Glomerular endothelial cell (primary cell): ENCODE measurements at regions not wholly inside any gene's neighbourhood (a gene's known extent, or its start where the extent isn't known, plus 50 kb on each side); places are given as distances from the start of the nearest gene placed in this dataset.
"Not testable (repeated sequence)": the region's sequence is repeated elsewhere in the genome, so short reads cannot be mapped to it uniquely, and the experiment has no call there.

Experiments
- DNase-seq: peaks from one replicate; pipeline ENCODE4 v3.0.0-alpha.2; 2011; ENCODE audit warnings: low read depth, low spot score; ENCODE audit errors: extremely low read depth

DNA sequence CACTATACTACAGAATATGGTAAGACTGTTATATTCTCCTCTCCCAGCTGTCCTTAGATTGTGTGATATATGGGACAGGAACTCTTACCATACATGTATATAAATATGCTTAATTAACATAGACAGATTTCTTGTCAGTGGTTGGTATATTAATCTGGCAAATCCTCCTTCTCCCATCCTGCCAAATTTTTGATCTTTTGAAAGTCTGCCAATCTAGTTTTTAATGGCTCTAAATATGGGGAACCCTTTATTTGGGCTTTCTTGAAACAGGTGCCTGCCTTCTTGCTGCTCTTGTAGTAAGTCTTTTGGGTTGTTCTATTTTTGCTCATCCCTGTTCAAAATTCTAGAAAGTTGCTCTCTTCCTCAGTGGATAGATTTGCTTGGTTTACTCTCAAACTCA lies 63.5 kb downstream of the SPATA31D1 start:
- no peak for DNase-seq

DNA sequence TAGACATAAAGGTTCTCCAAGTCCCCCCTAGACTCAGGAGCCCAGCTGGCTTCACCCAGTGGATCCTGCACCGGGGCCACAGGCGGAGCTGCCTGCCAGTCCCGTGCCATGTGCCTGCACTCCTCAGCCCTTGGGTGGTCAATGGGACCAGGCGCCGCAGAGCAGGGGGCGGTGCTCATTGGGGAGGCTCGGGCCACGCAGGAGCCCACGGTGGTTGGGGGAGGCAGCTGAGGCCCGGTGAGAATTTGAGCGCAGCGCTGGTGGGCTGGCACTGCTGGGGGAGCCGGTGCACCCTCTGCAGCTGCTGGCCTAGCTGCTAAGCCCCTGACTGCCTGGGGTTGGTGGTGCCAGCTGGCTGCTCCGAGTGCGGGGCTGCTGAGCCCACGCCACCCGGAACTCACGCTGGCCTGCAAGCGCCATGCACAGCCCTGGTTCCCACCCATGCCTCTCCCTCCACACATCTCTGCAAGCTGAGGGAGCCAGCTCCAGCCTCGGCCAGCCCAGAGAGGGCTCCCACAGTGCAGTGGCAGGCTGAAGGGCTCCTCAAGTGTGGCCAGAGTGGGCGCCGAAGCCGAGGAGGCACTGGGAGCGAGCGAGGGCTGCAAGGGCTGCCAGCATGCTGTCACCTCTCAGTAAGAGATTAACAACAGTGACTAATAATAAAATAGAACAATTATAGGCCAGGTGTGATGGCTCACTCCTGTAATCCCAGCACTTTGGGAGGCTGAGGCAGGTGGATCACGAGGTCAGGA lies 65.9 kb downstream of the SPATA31D1 start:
- DNase-seq = no peak

DNA sequence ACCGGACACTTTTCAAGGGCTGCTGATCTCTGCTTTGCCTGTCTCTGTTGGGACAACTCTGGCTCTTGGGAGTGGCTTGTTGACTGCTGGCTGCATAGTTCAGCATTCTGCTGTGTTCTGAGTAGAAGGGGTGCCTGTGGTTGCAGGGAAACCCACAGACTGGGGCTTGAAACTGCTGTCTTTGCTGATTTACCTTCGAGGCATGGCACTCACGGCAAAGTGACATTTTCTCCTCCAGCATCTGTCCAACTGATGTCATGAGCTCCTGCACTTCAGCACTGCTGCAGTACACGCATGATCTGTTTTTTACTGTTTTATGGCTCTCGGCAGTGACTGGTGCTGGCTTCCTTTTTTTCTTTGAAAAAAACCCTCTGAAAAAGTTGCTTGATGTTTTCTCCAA lies 69.2 kb downstream of the SPATA31D1 start:
- DNase-seq = no peak

DNA sequence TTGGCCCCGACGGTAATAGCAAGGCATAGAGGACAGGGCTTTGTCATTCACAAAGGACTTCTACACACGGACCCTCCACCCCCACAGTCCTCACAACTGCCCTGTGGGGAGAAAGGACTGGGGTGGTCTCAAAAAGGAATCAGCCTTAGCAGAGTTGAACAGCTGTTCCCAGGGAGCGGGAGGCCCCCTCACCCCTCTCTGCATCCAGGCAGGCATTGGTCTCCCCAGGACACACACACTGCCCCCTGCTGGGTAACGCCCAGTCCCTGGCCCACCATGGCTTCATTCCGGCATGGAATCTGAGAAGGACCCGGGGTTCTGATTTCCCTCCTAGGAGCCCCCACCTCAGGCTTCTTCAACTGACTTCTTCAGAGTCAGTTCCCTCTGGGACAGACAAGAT lies 73.2 kb downstream of the SPATA31D1 start:
- not testable (repeated sequence) for DNase-seq

DNA sequence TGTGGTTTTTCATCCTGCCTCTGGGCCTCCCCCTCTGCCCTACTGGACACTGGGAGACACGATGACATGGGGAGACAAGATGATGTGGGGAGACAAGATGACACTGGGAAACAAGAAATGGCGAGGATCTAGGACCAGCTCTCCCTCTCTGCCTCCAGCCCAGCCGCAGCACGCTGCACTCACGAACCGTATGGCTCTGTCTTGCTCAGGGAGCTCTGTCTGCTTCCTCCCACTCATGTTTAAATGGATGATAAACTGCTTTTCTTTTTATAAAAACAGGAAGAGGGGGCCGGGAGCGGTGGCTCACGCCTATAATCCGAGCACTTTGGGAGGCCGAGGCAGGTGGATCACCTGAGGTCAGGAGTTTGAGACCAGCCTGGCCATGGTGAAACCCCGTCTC lies 73.7 kb downstream of the SPATA31D1 start:
- DNase-seq = no peak

DNA sequence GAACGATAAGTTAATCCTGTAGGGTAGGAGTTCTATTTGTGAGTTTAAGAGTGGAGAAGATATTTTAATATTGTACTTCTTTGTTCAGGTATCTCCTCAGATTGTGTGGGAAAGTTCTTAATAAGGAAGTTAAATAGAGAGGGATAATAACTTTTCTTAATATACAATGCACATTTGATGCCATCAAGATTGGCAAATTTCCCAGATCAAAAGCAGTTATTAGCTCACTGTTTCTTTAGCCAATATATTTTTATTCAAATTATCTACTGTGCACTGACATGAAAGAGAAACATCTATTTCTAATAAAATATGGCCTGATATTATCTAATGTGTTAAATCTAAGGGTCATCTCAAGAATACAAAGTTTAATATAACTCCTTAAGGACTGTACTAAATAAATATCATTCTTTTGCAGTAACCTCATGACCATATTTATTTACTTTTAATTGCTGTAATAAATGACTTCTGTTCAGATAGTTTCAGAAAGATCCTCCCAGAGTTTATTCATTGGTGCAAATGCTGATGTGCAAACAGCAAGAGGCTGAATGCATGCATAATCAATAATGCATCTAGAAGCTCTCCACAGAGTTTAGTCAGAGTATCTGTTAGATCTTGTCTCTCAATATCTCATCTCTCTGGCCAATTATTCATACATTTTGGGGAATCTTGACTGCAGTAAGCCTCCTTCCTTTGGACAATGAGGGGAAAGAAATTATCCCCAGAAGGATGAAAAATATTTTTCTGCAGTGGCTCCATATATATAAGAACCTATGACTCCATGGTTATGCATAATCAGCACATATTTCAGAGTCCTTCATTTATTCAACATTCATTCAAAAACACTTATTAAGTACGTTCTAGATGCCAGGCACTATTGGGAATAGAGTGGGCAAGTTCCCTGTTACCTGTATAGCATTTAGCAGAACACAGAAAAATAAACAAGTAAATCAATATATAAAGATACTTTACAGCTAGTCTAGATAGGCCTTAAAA lies 85.3 kb downstream of the SPATA31D1 start:
- DNase-seq = no peak

- DNase-seq = no peak
These were observed 91.7 kb downstream of the SPATA31D1 start for GRCh38 chr9:82080265-82080664.

GRCh38 chr9:82081496-82081895 lies 92.9 kb downstream of the SPATA31D1 start:
- no peak for DNase-seq

DNA sequence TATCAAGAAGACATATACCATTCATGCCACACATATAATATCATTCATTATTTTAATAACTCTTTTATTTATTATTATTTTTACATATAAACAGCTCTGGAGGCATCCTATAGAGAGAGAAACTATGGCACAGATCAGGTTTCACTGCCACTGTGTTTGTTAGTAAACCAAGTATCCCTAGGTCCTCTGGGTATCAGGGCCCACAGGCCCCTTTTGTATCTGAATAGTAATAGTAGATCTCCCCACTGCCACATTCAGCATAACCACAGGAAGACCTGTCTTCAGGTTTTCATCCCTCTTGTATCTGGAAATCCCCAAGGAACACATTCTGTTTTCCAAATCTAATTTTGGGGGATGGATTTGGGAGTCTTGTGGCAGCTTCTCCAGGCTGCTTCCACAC lies 94.0 kb downstream of the SPATA31D1 start:
- DNase-seq = no peak

DNA sequence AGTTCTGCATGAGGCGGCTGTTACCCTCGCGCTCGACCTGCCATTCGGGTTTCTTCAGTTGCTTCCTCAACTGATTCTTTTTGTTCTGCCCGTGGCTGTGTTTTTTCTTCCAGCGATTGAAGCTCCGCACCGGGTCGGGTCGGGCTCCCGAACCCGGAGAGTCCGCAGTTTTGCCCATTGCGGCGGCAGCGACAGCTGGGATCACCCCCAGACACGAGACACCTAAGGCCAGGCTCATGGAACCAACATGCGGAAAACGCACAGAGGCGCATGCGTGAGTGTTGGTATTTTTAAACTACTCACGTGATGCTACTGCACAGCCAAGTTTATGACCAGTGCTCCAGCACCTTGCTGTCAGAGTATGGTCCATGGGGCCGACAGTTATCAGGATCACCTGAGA lies 100.0 kb downstream of the SPATA31D1 start:
- no peak for DNase-seq

GRCh38 chr9:82090046-82090445 lies 101.5 kb downstream of the SPATA31D1 start:
- no peak for DNase-seq

- no peak for DNase-seq
These were observed 102.5 kb downstream of the SPATA31D1 start for GRCh38 chr9:82091100-82091499.

DNA sequence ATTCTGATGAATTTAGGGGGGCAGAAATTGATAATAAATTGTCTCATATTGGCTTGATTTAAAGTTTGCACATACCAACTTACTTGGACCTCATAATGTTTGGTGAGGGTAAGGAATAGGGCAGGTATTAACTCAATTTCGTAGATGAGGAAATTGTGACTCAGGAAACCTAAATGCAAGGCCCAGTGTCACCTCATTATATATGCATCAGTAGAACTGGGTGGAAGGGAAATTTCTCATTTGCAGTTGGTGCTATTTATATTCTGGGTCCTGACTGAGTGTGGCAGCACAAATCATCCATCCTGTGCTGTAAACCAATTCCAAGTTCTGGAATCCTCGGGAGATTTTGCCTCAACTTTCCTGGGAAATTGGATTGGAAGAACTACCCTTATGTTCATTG lies 103.0 kb downstream of the SPATA31D1 start:
- DNase-seq = no peak

DNA sequence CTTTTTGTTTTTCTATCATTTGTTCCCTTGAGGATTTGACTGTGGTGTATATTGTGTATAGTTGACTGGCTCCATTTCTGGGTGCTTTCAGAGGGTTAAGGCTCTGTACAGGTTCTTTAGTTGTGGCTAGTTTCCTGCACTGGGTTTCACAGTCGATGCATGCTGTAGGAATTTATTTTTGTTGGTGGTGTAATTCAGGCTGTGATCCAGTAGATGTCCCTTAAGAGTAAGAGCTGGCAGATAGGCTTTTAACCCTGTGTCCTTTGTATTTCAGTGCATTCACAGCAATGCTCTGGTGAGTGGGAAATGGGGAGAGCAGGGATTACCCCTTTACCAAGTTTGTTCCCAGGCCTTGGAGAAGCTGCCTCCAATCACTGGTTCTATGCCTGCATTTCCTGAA lies 112.9 kb downstream of the SPATA31D1 start:
- DNase-seq = no peak

DNA sequence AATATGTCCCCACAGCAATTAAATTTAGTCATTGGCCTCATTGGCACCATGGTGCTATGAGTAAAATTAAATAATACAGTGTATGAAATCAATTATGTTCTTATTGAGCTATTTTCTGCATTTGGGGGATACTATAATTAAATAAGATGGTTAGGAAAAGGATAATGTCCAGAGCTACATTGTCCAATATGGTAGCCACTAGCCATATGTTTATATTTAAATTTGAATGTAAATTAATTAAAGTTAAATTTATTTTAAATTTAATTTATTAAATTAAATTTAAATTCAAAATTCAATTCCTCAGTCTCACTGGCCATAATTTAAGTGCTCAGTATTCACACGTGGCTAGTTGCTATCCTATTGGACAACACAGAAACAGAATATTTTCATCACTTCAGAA lies 115.7 kb downstream of the SPATA31D1 start:
- DNase-seq = no peak

DNA sequence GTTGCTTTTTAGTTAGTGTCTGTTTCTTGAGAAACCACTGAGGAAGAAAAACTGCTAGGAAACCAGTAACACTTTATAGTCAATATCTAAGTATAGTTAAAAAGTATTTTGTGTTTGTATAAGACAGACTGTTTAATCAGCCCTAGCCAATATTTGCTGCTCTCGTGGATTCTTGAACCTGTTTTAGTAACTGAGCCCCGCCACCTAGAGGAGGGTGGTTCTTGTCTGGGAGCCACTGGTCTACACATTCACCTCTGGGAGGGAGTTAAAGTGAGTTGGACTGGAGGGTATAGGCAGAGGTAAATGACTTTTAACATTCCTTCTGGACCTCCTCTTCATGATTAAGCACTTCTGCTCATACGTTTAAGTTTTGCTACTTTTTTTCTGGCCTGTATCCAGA lies 117.2 kb downstream of the SPATA31D1 start:
- no peak for DNase-seq

GRCh38 chr9:82106536-82106935 lies 118.0 kb downstream of the SPATA31D1 start:
- no peak for DNase-seq

DNA sequence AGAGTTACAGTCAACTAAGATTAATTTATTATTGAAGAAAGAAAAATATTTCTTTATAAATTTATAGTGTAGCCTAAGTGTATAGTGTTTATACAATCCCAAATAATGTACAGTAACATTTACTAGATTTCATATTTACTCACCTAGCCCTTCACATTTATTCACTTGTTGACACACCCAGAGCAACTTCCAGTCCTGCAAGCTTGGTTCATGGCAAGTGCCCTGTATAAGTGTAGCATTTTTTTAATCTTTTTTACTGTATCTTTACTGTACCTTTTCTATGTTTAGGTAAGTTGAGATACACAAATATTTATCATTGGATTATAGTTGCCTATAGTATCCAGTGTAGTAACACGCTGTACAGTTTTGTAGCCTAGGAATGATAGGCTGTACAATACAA lies 119.9 kb downstream of the SPATA31D1 start:
- DNase-seq = no peak

DNA sequence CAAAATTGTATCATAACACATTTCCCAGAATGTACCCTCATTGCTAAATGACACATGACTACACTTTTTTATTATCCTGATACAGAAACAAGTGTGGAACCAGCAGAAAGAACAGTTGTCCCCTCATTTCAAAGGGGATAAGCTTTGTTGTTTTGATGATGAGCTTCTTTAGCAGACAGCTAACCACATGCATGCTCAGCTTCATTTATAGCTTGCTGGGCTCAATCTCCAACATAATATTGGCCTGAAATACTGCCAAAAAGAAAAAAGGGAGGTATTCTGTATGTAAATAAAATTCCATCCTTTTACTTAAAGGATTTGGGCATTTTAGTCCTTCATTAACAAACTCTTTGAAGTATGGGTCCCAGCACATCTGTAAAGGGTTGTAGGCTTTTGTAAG lies 120.4 kb downstream of the SPATA31D1 start:
- no peak for DNase-seq

DNA sequence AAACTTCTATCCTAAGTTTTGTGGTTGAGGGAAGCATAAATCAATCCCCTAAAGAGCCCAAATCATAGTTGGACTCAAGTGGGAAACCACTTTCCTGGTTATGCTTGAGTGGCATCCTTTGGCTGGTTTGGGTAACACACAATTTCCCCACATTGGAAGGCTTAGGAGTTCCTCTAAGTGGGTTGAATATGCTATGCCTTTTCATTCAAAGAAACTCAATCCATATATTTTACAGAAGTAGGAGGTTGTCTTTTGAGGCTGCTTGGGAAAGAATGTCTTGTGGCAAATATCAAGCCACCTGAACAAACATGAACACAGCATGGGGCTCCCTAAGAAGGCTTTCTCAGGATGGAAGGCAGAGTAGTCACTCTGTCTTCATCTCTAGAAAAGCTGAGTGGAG lies 121.1 kb downstream of the SPATA31D1 start:
- DNase-seq = no peak

GRCh38 chr9:82110881-82111280 lies 122.3 kb downstream of the SPATA31D1 start:
- no peak for DNase-seq

DNA sequence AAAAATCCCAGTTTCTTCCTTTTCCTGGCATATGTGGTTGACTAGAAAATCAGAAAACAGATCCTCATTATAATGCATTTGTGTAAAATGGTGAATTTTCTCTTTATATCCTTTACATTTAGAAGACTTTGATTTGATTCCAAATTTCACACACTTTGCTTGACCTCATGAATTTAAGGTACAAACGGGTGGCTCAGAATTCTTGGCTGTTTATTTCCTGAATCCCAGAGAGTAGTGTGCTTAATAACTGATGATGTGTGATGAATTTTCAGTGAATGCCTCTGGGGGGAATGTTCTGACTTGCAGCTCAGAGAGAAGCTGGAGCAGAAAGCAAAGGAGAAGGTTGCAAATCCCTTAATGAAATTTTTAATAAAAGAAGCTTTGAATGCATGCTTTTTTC lies 126.8 kb downstream of the SPATA31D1 start:
- DNase-seq = no peak
